Lower leg skin (tissue), 4 donors: ENCODE measurements at regions not wholly inside any gene's neighbourhood (a gene's known extent, or its start where the extent isn't known, plus 50 kb on each side); places are given as distances from the start of the nearest gene placed in this dataset.

Experiments
- DNase-seq, 2 donors: peaks; one replicate each; pipeline ENCODE4 v3.0.0-alpha.2; 2019; ENCODE audit warnings: low spot score in 2 of 2
- H3K4me3 ChIP-seq: fragments of 200-600 bp; sonication (generic); 2 replicates; pipeline ENCODE4 v1.5.1; 2017; ENCODE audit warnings: mild to moderate bottlenecking, low read depth; ENCODE audit not compliant: poor library complexity, severe bottlenecking
- POLR2A ChIP-seq, 2 donors: fragments of 450-650 bp; IDR thresholded peaks; one replicate each; pipeline ENCODE4 v1.6.1; 2016 to 2017; ENCODE audit warnings: antibody characterized with exemption in 2 of 2, mild to moderate bottlenecking in 1 of 2, moderate library complexity in 1 of 2
- WGBS, 2 donors: methylation state at CpG; one replicate each; pipeline ENCODE4 v1.1.5; 2018; 5-methylcytosine and 5-hydroxymethylcytosine counted together
- intact Hi-C: fragments of 100-400 bp; cut with DNase I; formaldehyde crosslinking; loops from one replicate; pipeline ENCODE4 v1.15.0; 2023; ENCODE audit warnings: low total_unique reads
- TF ChIP-seq, protein P1 (sequence below), 3 donors: fragments of 450-650 bp; IDR thresholded peaks; one replicate each; pipeline ENCODE4 v1.5.1; 2016; ENCODE audit warnings: antibody characterized with exemption in 3 of 3, mild to moderate bottlenecking in 3 of 3, moderate library complexity in 2 of 3

- no peak overlapping the region for H3K4me3 ChIP-seq
- intact Hi-C loops = no loop called here
- peak in 1 of 2 donors; percentile 40 for DNase-seq
- no peak for TF ChIP-seq POLR2A (IDR thresholded peaks at IDR 0.05)
- TF ChIP-seq, protein P1, sequence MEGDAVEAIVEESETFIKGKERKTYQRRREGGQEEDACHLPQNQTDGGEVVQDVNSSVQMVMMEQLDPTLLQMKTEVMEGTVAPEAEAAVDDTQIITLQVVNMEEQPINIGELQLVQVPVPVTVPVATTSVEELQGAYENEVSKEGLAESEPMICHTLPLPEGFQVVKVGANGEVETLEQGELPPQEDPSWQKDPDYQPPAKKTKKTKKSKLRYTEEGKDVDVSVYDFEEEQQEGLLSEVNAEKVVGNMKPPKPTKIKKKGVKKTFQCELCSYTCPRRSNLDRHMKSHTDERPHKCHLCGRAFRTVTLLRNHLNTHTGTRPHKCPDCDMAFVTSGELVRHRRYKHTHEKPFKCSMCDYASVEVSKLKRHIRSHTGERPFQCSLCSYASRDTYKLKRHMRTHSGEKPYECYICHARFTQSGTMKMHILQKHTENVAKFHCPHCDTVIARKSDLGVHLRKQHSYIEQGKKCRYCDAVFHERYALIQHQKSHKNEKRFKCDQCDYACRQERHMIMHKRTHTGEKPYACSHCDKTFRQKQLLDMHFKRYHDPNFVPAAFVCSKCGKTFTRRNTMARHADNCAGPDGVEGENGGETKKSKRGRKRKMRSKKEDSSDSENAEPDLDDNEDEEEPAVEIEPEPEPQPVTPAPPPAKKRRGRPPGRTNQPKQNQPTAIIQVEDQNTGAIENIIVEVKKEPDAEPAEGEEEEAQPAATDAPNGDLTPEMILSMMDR (IDR thresholded peaks at IDR 0.05) = no peak
- 83 to 86% methylated on average over 8 of the region's 8 CpGs for WGBS, 2 donors
These were observed 66.7 kb upstream of the ARHGEF7 start for GRCh38 chr13:111048387-111048786.

- H3K4me3 ChIP-seq = no peak overlapping the region
- intact Hi-C loops = no loop called here
- peak in 1 of 2 donors; percentile 32 for DNase-seq
- WGBS, 2 donors = 70 to 78% methylated on average over 5 of the region's 5 CpGs
- no peak for TF ChIP-seq POLR2A (IDR thresholded peaks at IDR 0.05)
- TF ChIP-seq, protein P1 (IDR thresholded peaks at IDR 0.05) = no peak
These were observed 67.8 kb upstream of the ARHGEF7 start for GRCh38 chr13:111047326-111047725.

- peak in 1 of 2 donors; percentile 85 for DNase-seq
- no peak overlapping the region for H3K4me3 ChIP-seq
- intact Hi-C loops = no loop called here
- no peak for TF ChIP-seq POLR2A (IDR thresholded peaks at IDR 0.05)
- TF ChIP-seq, protein P1 (IDR thresholded peaks at IDR 0.05) = no peak
- 58 to 66% methylated on average over 9 of the region's 9 CpGs for WGBS, 2 donors
These were observed 68.4 kb upstream of the ARHGEF7 start for GRCh38 chr13:111046590-111047141.

GRCh38 chr13:111045170-111045569 lies 69.9 kb upstream of the ARHGEF7 start:
- peak in 1 of 2 donors; percentile 61 for DNase-seq
- no peak overlapping the region for H3K4me3 ChIP-seq
- WGBS, 2 donors = 86 to 87% methylated on average over 10 of the region's 10 CpGs
- TF ChIP-seq POLR2A (IDR thresholded peaks at IDR 0.05) = no peak
- TF ChIP-seq, protein P1 (IDR thresholded peaks at IDR 0.05) = no peak
- intact Hi-C loops = no loop called here

DNA sequence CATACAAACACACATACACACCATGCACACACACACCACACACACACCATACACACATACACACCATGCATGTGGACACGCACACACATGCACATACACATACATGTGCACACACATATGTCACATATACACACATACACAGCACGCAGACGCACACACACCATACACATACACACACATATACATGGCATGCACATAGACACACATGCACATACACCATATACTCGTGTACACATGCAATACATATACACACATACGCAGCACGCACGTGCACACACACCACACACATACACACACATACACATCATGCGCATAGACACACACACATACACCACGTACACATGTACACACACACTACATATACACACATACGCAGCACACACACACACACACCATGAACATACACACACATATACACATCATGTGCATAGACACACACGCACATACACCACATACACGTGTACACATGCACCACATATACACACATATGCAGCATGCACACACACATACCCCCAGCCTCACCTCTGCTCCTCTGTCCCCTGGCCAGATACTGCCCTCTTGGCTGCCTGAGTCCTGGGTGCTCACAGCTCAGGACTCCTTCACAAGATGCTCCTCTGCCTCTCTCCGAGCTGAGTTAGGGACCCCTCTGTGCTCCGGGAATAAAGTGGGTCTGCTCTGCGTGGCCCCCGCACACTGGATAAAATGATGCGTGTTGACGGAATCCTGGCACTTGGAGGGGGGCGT lies 70.9 kb upstream of the ARHGEF7 start:
- H3K4me3 ChIP-seq = no peak overlapping the region
- intact Hi-C loops = no loop called here

More for the DNA sequence above, 70.9 kb upstream of the ARHGEF7 start:
- WGBS, 2 donors = 95% methylated on average over 19 of the region's 19 CpGs
- TF ChIP-seq, protein P1 (IDR thresholded peaks at IDR 0.05) = no peak
- TF ChIP-seq POLR2A (IDR thresholded peaks at IDR 0.05) = no peak
- peak in 1 of 2 donors; percentile 52 for DNase-seq
